GM18499 (cell line): ENCODE measurements at regions not wholly inside any gene's neighbourhood (a gene's known extent, or its start where the extent isn't known, plus 50 kb on each side); places are given as distances from the start of the nearest gene placed in this dataset.

Experiments used
- ATAC-seq: cut with Tn5 transposase; IDR thresholded peaks from one replicate; pipeline ENCODE4 v1.9.1; 2021; ENCODE audit warnings: moderate number of reproducible peaks; ENCODE audit not compliant: insufficient read depth, unreplicated experiment

- no peak for ATAC-seq
Observed at GRCh38 chrX:15930585-15930984, 76.0 kb upstream of the AP1S2 start.

- no peak for ATAC-seq
Observed at GRCh38 chrX:15929194-15929593, 74.6 kb upstream of the AP1S2 start.

- ATAC-seq, result no peak
Observed at GRCh38 chrX:15926622-15927021, 72.0 kb upstream of the AP1S2 start.

- no peak for ATAC-seq
Observed at GRCh38 chrX:15918003-15918402, 63.4 kb upstream of the AP1S2 start.

- no peak for ATAC-seq
Observed at GRCh38 chrX:15916704-15917084, 62.1 kb upstream of the AP1S2 start.

GRCh38 chrX:15915959-15916703 is 61.5 kb upstream of the AP1S2 start:
- ATAC-seq, result no peak

- ATAC-seq, result no peak
Observed at GRCh38 chrX:15914486-15914885, 59.9 kb upstream of the AP1S2 start.

GRCh38 chrX:15913146-15913545 is 58.5 kb upstream of the AP1S2 start:
- ATAC-seq, result no peak

- no peak for ATAC-seq
Observed at GRCh38 chrX:15911734-15912550, 57.3 kb upstream of the AP1S2 start.

GRCh38 chrX:15909605-15910004 is 55.0 kb upstream of the AP1S2 start:
- no peak for ATAC-seq

GRCh38 chrX:15908603-15909290 is 54.1 kb upstream of the AP1S2 start:
- ATAC-seq, result no peak

- no peak for ATAC-seq
Observed at GRCh38 chrX:15906041-15906943, 51.7 kb upstream of the AP1S2 start.
